B cell (primary cell): ENCODE measurements at regions not wholly inside any gene's neighbourhood (a gene's known extent, or its start where the extent isn't known, plus 50 kb on each side); places are given as distances from the start of the nearest gene placed in this dataset.

ENCODE experiments used
- EZH2 ChIP-seq: IDR thresholded peaks from 2 replicates; pipeline ENCODE4 v1.6.1; 2012; ENCODE audit warnings: borderline replicate concordance, low read depth, mild to moderate bottlenecking, moderate library complexity, low read length; ENCODE audit not compliant: insufficient read depth, poor library complexity, severe bottlenecking
- TF ChIP-seq, protein P1 (sequence below): fragments of 200-600 bp; IDR thresholded peaks from one replicate; pipeline ENCODE4 v1.8.0; 2022; ENCODE audit warnings: antibody characterized with exemption, mild to moderate bottlenecking

- TF ChIP-seq, protein P1, sequence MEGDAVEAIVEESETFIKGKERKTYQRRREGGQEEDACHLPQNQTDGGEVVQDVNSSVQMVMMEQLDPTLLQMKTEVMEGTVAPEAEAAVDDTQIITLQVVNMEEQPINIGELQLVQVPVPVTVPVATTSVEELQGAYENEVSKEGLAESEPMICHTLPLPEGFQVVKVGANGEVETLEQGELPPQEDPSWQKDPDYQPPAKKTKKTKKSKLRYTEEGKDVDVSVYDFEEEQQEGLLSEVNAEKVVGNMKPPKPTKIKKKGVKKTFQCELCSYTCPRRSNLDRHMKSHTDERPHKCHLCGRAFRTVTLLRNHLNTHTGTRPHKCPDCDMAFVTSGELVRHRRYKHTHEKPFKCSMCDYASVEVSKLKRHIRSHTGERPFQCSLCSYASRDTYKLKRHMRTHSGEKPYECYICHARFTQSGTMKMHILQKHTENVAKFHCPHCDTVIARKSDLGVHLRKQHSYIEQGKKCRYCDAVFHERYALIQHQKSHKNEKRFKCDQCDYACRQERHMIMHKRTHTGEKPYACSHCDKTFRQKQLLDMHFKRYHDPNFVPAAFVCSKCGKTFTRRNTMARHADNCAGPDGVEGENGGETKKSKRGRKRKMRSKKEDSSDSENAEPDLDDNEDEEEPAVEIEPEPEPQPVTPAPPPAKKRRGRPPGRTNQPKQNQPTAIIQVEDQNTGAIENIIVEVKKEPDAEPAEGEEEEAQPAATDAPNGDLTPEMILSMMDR = no peak
- TF ChIP-seq EZH2 = no peak
These were observed 93.6 kb downstream of the NCR2 start for GRCh38 chr6:41428996-41429421.
